OCI-LY1 (cell line): ENCODE measurements at regions not wholly inside any gene's neighbourhood (a gene's known extent, or its start where the extent isn't known, plus 50 kb on each side); places are given as distances from the start of the nearest gene placed in this dataset.

Experiments used
- EZH2 ChIP-seq: fragments of 200-600 bp; sonication (generic), shearing (Covaris generic); IDR thresholded peaks from 2 replicates; pipeline ENCODE4 v1.8.0; 2017; ENCODE audit warnings: borderline replicate concordance, mixed run types, mild to moderate bottlenecking, antibody characterized with exemption, low read length, moderate library complexity, mixed read lengths
- TF ChIP-seq, protein P1 (sequence below): fragments of 200-600 bp; sonication (generic), shearing (Covaris generic); IDR thresholded peaks from 2 replicates; pipeline ENCODE4 v1.5.1; 2017; ENCODE audit warnings: mild to moderate bottlenecking, antibody characterized with exemption, low read length, moderate library complexity, mixed read lengths

DNA sequence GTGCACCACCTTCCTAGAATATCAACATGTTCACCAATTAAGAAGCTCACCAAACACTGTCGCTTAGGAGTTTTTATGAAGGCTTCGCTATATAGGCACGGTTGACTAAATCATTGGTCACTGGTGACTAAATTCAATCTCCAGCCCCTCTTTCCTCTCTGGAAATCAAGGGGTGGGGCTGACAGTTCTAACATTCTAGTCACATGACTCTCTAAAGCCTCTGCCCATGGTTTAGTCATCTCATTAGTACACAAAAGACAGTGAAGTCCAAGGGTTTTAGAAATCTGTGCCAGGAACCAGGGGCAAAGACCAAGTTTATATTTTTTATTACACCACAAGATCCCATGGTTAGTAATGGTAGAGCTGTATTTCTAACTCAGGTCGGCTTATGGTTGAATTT is 243.2 kb downstream of the ELAVL2 start:
- TF ChIP-seq, protein P1, sequence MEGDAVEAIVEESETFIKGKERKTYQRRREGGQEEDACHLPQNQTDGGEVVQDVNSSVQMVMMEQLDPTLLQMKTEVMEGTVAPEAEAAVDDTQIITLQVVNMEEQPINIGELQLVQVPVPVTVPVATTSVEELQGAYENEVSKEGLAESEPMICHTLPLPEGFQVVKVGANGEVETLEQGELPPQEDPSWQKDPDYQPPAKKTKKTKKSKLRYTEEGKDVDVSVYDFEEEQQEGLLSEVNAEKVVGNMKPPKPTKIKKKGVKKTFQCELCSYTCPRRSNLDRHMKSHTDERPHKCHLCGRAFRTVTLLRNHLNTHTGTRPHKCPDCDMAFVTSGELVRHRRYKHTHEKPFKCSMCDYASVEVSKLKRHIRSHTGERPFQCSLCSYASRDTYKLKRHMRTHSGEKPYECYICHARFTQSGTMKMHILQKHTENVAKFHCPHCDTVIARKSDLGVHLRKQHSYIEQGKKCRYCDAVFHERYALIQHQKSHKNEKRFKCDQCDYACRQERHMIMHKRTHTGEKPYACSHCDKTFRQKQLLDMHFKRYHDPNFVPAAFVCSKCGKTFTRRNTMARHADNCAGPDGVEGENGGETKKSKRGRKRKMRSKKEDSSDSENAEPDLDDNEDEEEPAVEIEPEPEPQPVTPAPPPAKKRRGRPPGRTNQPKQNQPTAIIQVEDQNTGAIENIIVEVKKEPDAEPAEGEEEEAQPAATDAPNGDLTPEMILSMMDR, result no peak
- TF ChIP-seq EZH2, result no peak
